HG03565 (cell line): ENCODE measurements at regions not wholly inside any gene's neighbourhood (a gene's known extent, or its start where the extent isn't known, plus 50 kb on each side); places are given as distances from the start of the nearest gene placed in this dataset.

Experiments
- ATAC-seq: cut with Tn5 transposase; IDR thresholded peaks from one replicate; pipeline ENCODE4 v1.9.1; 2021; ENCODE audit warnings: mild to moderate bottlenecking, moderate library complexity; ENCODE audit not compliant: unreplicated experiment

- no peak for ATAC-seq
Observed at GRCh38 chr5:125517973-125518550, 771.6 kb upstream of the ZNF608 start.

- ATAC-seq: no peak
Observed at GRCh38 chr5:125521289-125521688, 774.9 kb upstream of the ZNF608 start.

GRCh38 chr5:125525356-125525755, 778.9 kb upstream of the ZNF608 start:
- no peak for ATAC-seq

- ATAC-seq: no peak
Observed at GRCh38 chr5:125526966-125527365, 780.5 kb upstream of the ZNF608 start.

- ATAC-seq: no peak
Observed at GRCh38 chr5:125528881-125529280, 782.4 kb upstream of the ZNF608 start.

- no peak for ATAC-seq
Observed at GRCh38 chr5:125530833-125531615, 784.6 kb upstream of the ZNF608 start.

GRCh38 chr5:125536095-125536494, 789.7 kb upstream of the ZNF608 start:
- no peak for ATAC-seq

GRCh38 chr5:125536582-125536981, 790.1 kb upstream of the ZNF608 start:
- ATAC-seq: no peak

- no peak for ATAC-seq
Observed at GRCh38 chr5:125537661-125538060, 791.2 kb upstream of the ZNF608 start.

- ATAC-seq: no peak
Observed at GRCh38 chr5:125538469-125538868, 792.0 kb upstream of the ZNF608 start.

- no peak for ATAC-seq
Observed at GRCh38 chr5:125541085-125541484, 794.6 kb upstream of the ZNF608 start.

- ATAC-seq: no peak
Observed at GRCh38 chr5:125549322-125549911, 803.0 kb upstream of the ZNF608 start.

GRCh38 chr5:125550274-125550673, 803.8 kb upstream of the ZNF608 start:
- no peak for ATAC-seq

GRCh38 chr5:125551246-125551645, 804.8 kb upstream of the ZNF608 start:
- ATAC-seq: no peak

- ATAC-seq: no peak
Observed at GRCh38 chr5:125551797-125552196, 805.4 kb upstream of the ZNF608 start.

GRCh38 chr5:125552486-125552885, 806.0 kb upstream of the ZNF608 start:
- ATAC-seq: no peak

- ATAC-seq: no peak
Observed at GRCh38 chr5:125554355-125554754, 807.9 kb upstream of the ZNF608 start.

GRCh38 chr5:125555591-125555990, 809.2 kb upstream of the ZNF608 start:
- no peak for ATAC-seq

- no peak for ATAC-seq
Observed at GRCh38 chr5:125558016-125558415, 811.6 kb upstream of the ZNF608 start.

- no peak for ATAC-seq
Observed at GRCh38 chr5:125558466-125558865, 812.0 kb upstream of the ZNF608 start.

- ATAC-seq: no peak
Observed at GRCh38 chr5:125559296-125559695, 812.9 kb upstream of the ZNF608 start.
